PC-3 (cell line): ENCODE measurements at regions not wholly inside any gene's neighbourhood (a gene's known extent, or its start where the extent isn't known, plus 50 kb on each side); places are given as distances from the start of the nearest gene placed in this dataset.

Source experiments
- CTCF ChIP-seq: fragments of 300-600 bp; sonication (generic); conservative IDR thresholded peaks from 2 replicates; pipeline ENCODE4 v1.5.1; 2017; ENCODE audit warnings: antibody characterized with exemption, low read depth, mild to moderate bottlenecking, low read length
- EZH2 ChIP-seq: fragments of 300-600 bp; sonication (generic); IDR thresholded peaks from one replicate; pipeline ENCODE4 v1.6.1; 2017; ENCODE audit warnings: antibody characterized with exemption, mild to moderate bottlenecking, low read length; ENCODE audit not compliant: unreplicated experiment
- EZH2phosphoT487 ChIP-seq: fragments of 300-600 bp; sonication (generic); IDR thresholded peaks from 2 replicates; pipeline ENCODE4 v1.6.1; 2018; ENCODE audit warnings: mild to moderate bottlenecking, antibody characterized with exemption, low read length, borderline replicate concordance

GRCh38 chr3:176739159-176739558, 458.1 kb downstream of the TBL1XR1 start:
- TF ChIP-seq CTCF (no peak), EZH2 (no peak), EZH2phosphoT487 (no peak)
